Amniotic epithelial cell (primary cell): ENCODE measurements at regions not wholly inside any gene's neighbourhood (a gene's known extent, or its start where the extent isn't known, plus 50 kb on each side); places are given as distances from the start of the nearest gene placed in this dataset.
"Not testable (repeated sequence)": the region's sequence is repeated elsewhere in the genome, so short reads cannot be mapped to it uniquely, and the experiment has no call there.

Experiments
- DNase-seq: peaks from one replicate; pipeline ENCODE4 v3.0.0-alpha.2; 2010; ENCODE audit warnings: low read depth

DNA sequence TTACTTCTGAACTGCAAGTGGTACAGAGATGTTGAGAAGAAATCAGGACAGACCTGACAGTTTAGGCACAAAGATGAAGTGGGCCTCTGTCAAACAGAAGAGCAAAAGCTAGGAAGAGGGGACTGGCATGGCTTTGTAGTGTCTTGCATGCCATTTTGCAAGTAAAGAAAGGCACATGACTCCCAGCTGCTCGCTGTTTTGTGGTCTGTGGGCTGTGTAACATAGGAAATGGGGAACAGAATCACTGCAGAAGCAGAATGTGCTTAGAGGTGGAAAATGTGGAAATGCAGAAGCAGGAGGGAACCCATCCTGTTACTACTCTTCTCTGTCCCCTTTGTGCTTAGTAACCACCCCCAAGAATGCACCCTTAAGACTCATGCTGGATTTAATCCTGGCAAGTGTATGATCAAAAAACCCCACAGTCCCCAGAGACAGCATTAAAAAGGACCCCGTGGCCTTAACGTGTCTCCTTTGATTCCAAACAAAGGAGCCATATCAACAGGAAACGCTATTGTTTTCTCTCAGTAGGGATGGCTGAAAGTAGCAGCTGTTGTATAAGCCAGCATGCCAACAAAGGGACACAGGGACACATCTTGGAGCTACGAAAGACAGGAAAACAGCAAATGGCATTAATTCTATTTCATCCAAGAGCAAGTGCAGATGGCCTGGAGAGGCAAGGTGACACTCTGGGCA lies 177.6 kb upstream of the GLRA2 start:
- no peak for DNase-seq

DNA sequence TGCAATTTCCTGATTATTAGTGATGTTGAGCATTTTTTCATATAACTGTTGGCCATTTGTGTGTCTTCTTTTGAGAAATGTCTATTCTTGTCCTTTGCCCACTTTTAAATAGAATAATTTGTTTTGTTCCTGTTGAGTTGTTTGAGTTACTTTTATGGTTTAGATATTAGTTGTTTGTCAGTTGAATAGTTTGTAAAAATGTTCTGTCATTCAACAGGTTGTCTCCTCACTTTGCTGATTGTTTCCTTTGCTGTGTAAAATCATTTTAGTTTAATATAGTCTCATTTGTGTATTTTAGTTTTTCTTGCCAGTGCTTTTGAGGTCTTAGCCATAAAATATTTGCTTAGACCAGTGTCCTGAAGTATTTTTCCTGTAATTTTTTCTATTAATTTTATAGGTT lies 181.8 kb upstream of the GLRA2 start:
- no peak for DNase-seq

DNA sequence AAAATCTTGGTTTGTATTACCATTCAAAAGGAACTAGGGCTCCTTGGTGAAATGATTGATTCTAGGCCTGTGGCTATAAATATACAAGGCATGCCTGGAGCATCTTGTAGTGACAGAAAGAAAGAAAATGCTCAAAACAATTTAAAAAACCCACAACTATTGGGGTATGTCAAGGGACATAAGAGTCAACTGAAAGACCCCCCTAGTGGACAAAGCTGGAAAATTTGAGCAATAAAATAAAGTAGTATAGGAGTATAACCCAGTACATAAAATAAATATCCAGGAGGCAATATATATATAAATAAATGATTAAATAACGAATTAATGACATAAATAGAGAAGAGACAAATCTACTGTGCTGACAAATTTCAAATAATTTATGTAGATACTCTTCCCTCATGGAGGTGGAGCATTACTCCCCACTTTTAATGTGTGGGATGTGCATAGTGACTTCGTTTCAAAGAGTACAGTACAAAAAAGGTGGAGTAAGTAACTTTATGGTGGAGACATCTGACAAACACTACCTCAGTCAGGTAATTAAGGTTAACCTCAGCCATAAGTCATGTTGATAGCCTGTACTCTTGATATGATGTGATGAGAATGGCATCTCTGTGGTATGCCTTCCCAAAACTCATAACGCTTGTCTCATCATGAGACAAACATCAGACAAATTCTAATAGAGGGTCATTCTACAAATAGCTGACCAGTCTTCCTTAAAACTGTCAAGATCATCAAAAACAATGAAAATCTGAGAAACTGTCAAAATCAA lies 185.0 kb upstream of the GLRA2 start:
- no peak for DNase-seq

DNA sequence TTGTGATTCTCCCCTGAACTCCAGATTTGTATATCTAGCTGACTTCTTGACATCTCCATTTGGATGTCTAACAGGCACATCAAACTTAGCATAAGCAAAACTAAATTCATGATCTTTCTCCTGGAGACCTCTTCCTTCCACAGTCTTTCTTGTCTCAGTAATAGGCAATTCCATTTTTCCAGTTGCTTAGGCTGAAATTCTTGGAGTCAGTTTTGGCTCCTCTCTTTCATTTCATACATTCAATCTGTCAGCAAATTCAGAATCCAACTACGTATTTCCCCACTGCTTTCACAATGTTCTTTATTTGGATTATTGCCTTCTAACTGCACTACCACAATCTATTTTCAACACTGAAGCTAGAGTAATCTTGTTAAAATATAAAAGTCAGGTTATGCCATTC lies 219.9 kb upstream of the GLRA2 start:
- no peak for DNase-seq

DNA sequence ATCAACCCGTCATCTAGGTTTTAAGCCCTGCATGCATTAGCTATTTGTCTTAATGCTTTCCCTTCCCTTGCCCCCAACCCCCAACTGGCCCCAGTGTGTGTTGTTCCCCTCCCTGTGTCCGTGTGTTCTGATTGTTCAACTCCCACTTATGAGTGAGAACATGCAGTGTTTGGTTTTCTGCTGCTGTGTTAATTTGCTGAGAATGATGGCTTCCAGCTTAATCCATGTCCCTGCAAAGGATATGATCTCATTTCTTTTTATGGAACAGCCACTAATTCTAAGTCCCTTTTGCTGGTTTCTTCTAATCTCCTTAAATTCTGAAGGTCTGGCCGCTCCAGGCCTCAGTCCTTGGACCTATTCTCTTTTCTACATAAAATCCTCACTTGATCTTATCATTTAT lies 220.4 kb upstream of the GLRA2 start:
- DNase-seq = not testable (repeated sequence)

DNA sequence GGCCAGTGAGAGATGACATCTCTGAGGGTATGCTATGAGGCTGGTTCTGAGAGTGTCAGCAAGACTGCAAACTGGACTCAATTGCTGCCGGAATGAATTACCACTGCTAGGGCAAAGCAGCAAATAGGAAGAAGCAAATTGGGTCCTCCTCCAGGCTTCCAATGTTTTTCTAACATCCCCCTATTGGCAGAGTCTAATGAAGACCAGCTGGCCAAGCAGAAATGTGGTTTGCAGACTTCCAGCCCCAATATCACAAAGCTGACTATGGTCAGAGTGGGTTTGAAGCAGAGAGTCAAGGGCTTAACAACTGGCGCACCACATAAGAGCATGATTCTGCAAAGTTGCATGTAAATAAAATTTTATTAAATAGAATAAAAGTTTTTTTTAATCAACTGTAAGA lies 225.4 kb upstream of the GLRA2 start:
- DNase-seq = no peak

DNA sequence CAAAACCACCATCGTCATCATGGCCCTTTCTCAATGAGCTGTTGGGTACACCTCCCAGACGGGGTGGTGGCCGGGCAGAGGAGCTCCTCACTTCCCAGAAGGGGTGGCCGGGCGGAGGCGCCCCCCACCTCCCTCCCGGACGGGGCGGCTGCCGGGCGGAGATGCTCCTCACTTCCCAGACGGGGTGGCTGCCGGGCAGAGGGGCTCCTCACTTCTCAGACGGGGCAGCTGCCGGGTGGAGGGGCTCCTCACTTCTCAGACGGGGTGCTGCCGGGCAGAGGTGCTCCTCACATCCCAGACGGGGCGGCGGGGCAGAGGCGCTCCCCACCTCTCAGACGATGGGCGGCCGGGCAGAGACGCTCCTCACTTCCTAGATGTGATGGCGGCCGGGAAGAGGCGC lies 226.8 kb upstream of the GLRA2 start:
- DNase-seq = not testable (repeated sequence)

DNA sequence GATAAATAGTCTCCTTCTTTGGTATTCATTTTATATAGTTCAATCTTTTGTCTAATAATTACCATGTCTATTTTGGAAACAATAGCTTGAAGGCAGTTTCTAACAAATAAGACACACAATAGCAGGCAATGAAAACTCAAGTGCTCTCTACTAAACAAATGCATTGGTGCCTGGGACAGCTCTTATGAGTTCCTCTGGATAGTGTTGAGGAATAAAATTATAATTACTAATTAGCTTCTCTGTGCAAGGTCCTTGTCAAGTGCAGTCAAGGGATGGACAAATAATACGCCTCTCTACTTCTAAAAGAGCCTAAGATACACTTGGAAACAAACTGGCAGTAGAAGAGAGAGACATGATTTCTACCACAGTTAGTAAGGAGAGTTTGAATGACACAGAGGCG lies 229.0 kb upstream of the GLRA2 start:
- no peak for DNase-seq

DNA sequence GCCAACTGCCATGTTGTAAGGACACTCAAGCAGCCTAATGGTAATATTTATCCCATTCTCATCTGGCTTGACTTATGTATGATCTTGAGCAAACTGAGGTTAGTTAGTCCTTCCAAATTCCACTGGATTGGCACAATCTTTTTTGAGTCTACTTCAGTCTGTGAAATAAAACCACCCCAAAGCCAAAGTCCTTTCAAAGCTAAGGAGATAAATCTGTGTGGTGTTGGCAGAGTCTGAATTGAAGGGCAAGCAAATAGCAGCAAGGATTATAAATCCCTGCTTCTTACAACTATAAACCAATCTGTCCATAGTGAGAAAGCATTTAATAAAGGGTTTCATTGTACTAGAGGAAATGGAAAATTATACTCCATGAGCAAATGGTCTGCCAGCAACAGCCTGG lies 233.9 kb upstream of the GLRA2 start:
- no peak for DNase-seq

DNA sequence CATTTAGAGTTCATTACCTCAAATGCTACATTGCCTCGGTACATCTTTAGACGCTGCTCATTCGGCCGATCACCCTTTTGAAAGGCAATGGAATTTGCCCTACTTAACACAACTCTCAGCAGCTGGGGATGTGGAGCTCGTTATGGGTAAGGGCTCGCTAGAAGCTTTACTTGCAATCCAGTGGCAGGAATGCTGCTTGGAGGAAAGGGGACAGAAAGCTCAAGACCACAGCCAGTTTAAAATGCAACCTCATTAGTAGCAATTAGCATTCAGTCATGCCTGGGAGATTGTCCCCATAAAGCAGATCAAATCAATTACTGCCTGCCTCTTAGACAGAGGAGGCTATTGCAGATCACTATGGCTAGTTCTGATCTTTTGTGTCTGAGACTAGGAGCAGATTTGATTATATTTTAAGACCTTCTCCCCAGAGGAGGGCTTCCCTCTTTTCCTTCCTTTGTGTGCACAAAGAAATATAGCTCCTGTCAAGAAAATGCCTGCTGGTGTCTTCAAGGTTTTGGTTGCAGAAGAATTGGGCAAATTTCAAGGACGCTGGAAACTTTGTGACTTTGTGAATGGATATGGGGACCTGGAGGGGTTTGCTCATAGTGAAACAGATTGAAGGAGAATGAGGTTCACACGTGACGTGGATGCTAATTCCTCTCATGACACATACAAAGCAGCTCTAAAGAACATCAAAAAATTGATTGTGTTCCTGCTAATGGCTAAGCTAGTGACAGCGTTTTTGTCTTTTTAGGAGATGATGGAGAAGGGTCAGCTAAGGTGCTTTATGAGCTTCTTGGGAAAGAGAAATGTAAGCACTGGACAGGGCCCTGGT lies 237.5 kb upstream of the GLRA2 start:
- no peak for DNase-seq

DNA sequence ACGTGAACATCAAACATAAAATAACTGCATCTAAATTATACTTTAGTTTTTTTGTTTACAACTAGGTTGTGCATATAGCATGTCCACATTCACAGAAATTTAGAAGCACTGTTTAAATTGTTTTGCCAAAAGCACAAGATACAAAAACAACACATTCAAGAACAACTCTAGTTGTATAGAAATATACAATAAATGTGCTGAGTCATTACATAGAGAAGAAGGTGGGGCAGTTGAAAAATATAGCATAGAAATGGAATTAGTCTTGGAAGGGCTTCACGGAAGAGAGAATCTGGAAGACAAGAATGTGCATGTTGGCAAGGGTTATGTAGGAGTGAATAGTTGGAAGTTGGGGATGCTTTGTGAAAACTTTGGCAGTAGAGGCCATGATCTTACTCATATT lies 239.0 kb upstream of the GLRA2 start:
- DNase-seq = no peak

DNA sequence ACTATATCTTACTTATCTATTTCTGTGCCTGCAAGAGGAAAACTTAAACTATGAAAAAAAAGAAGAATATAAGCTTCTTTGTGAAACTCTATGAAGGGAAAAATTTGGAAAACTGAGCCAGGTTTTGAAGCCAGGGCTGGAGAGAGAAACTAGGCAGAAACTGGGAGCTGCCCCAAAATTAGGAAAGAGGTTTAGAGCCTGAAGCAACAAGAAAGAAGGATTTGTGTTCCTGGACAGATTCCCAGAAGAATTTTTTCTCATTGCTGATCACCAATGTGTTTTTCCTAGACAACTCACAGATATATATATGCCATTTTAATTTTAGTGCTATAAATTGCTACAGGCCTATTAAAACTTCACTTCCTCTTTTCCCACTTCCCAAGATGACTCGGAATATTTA lies 245.0 kb upstream of the GEMIN8 start:
- no peak for DNase-seq

DNA sequence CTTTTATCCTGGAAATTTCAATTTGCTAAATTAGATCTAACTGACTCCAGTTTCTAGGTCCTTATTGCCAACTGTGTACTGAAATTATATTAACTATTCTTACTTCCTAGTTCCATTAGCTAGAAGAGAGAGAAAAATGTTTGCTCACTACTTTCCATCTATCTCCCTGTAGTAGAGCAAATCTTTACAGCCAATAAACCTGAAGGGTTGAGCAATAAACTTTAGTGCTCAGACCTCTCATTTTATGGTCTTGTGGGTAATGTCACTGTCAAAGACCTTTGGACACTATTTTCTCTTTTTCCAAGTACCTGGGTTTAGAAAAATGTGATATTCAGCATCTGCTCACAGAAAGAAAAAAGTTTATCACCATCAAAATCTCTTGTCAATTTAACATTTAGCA lies 237.5 kb upstream of the GEMIN8 start:
- no peak for DNase-seq

DNA sequence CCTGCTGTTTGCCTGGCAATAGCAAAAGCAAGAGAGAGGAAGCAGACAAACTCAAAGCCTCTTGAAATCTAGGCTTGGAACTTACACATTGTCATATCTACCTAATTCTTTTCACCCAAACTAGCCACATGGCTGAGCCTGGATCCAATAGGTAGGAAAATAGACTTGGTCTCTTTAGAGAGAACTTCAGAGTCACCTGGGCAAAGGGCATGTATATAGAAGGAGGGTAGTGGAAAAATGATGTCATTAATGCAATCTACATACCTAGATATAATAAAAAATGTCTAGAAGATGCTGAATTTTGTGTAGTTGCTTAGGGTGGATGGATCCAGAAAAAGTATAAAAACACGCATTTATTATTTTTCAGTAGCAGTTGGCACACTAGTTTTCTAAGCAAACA lies 237.0 kb upstream of the GEMIN8 start:
- no peak for DNase-seq

DNA sequence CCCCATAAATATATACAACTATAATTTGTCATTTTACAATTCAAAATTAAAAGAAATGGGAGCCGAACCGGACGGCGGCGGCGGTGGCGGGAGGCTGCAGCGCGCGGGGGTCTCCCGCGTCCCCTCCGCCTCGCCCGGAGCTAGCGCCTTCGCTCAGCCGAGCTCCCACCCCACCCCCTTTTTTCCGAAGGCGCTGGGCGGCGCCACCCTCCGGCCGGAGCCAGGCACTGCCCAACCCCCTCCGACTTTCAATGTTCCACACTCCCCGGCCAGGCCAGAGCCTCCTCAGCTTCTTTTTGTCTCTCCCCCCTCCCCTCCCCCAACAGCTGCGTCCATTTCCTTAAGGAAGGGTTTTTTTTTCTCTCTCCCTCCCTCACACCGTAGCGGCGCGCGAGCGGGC lies 214.1 kb upstream of the GEMIN8 start:
- DNase-seq = no peak

DNA sequence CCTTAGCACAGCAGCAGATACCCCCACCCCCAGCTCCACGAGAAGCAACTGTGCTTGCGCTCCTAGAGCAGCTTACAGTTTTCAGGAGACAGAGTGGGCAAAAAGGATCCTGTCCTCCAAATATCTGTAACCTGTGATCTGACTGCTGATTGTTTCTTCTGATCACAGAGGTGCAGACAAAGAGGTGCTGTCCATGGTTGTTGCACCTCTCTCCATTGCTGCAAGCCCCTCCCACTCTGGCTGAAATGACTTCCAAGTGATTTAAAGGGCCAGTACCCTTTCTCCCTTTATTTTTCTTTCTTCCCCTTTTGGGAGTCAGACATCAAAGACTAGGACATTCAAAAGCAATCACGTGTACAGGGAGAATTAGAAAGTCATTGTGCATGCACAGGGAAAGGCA lies 205.3 kb upstream of the GEMIN8 start:
- no peak for DNase-seq

DNA sequence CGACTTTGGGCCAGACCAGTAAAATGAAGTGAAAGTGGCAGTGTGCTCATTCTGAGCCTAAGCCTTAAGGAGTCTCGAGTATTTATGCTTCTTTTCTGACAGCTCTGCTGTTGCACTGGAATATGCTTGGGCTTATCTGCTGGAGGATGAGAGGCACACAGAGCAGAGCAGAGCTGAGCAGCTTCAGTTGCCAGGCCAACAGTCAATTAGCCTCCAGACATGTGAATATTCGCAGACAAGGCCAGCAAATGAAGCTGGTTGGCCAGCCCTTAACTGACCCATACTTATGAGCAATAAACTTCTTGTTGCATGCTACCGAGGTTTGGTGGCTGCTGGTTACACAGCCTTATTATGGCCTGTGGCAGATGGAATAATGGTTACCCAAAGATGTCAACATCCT lies 203.0 kb upstream of the GEMIN8 start:
- DNase-seq = no peak

DNA sequence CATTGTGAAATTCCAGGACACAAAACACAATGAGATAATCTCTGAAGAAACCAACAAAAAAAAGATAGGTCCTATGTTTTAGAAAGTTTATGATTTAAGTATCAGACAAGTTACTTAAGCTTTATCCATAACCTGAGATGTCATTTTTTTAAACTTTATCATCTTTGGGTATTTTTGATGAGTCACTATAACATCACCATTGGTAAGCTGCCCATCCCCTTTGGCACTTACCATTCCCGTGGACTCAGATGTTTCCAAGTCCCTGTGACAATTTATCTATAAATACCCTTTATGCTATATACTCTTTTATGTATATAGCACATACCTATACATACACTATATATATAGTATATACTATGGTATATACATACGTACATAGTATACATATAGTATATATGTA lies 198.9 kb upstream of the GEMIN8 start:
- no peak for DNase-seq

DNA sequence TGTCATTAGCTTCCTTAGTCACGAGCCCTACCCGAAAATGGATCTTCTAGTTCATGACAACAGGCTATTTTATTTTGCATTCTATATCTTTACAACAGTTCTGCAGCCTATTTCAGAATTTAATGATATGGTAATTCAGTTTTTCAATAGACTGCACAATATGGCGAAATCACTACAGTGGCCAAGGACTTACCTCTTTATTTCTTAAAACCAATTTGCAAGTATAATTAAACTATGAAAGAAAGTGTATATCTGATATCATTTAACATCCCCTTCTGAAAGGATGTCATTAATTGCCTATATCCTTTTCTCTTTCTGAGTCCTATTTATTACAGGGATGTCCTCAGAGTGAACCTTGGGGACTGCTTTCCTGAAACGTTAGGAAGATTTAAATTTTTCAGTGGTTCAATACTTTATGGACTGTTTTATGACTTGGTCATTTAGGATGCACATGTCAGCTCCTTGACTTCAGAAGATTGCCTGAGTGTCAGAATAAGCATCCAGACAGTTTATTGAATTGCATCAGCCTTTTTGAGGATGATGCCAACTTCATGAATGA lies 190.8 kb upstream of the GEMIN8 start:
- no peak for DNase-seq

DNA sequence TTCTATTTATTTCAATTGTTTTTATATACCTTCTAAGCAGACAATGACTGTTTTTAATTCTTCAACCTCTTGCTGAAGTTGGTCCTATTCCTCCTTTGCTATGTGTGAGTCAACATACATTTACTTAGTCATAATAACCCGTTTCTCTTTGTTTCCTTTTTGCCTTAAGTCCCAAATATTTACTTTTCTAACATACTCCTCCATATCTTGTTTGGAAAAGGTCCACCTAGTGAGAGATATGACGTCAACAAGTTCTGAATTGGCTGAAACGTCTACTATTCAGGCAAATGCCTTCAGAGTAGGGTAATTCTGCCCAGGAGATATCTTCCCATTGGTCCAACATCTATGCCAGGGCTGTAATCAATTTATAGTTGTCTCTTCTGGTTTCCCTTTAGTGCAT lies 179.3 kb upstream of the GEMIN8 start:
- no peak for DNase-seq

DNA sequence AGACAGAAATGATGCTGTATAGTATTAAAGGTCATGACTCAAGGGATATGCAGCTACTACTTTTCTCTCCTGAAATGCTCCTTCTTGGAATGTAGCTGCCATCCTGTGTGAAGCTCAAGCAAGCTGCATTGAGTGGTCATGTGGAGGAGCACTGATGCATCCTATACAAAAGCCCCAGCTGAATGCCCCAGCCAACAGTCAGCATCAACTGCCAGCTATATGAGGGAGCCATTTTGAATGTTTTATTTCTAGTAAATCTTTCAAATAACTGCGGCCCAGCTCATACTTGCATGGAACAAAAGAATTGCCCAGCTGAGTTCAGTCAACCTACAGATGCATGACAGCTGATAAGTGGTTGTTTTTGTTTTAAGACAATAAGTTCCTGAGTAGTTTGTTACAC lies 165.0 kb upstream of the GEMIN8 start:
- no peak for DNase-seq

DNA sequence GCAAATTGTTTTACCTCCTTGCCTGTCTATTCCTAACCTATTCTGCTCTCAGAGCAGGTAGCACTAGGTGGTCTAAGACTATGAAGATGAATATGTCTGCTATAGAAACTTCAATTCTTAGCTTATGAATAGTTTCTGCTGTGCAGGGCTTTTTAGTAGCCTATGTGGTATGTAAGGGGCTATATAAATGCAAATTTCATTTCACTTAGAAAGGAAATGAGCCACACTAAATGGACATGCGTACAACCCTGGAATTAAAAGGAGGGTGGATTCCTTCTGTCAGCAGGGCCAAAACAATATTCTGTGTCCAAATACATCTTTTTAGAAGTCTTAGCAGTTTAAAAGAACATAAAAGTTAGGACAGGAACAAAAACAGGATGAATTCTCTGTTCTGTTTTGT lies 163.9 kb upstream of the GEMIN8 start:
- no peak for DNase-seq

DNA sequence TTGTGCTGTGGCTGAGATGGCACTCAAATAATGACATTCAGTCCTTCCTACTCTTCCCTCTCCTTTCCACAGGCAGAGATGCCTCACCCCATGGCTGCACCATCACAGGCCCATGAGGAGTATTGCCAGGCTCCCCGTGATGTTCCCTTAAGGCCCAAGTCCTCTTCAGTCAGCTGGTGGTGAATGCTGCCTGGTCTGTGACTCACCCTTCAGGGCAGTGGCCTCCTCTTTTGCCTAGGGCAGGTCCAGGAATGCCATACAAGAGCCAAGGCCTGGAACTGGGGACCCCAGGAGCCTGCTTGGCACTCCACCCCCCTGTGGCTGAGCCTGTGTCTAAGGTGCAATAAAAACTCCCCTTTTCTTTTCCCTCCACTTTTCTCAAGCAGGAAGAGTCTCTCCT lies 144.2 kb upstream of the GEMIN8 start:
- no peak for DNase-seq
